MM.1S (cell line): ENCODE measurements at regions not wholly inside any gene's neighbourhood (a gene's known extent, or its start where the extent isn't known, plus 50 kb on each side); places are given as distances from the start of the nearest gene placed in this dataset.

ENCODE experiments used
- DNase-seq: peaks from one replicate; pipeline ENCODE4 v3.0.0-alpha.2; 2015
- H2AFZ ChIP-seq: fragments of 300-600 bp; sonication (generic); 2 replicates; pipeline ENCODE4 v1.6.0; 2016; ENCODE audit warnings: antibody characterized with exemption, low read length
- H3F3A ChIP-seq: fragments of 300-600 bp; sonication (generic); 2 replicates; pipeline ENCODE4 v1.6.1; 2016; ENCODE audit warnings: mild to moderate bottlenecking, antibody characterized with exemption, low read length, moderate library complexity, mixed read lengths; ENCODE audit not compliant: insufficient read depth
- H3K27ac ChIP-seq: fragments of 300-600 bp; sonication (generic); 2 replicates; pipeline ENCODE4 v1.5.1; 2016; ENCODE audit warnings: mild to moderate bottlenecking, low read length
- H3K27me3 ChIP-seq: fragments of 300-600 bp; sonication (generic); replicated peaks from 2 replicates; pipeline ENCODE4 v1.6.0; 2016; ENCODE audit warnings: low read length; ENCODE audit not compliant: insufficient read depth
- H3K36me3 ChIP-seq: fragments of 300-600 bp; sonication (generic); replicated peaks from 2 replicates; pipeline ENCODE4 v1.6.1; 2016; ENCODE audit warnings: mild to moderate bottlenecking, low read length, mixed read lengths; ENCODE audit not compliant: insufficient read depth
- H3K4me1 ChIP-seq: fragments of 300-600 bp; sonication (generic); 2 replicates; pipeline ENCODE4 v1.6.1; 2016; ENCODE audit warnings: low read length, mixed read lengths
- H3K4me2 ChIP-seq: fragments of 300-600 bp; sonication (generic); 2 replicates; pipeline ENCODE4 v1.6.0; 2016; ENCODE audit warnings: low read depth, low read length
- H3K4me3 ChIP-seq: fragments of 300-600 bp; sonication (generic); 2 replicates; pipeline ENCODE4 v1.5.1; 2016; ENCODE audit warnings: low read length, mixed read lengths
- H3K79me2 ChIP-seq: fragments of 300-600 bp; sonication (generic); 2 replicates; pipeline ENCODE4 v1.6.1; 2016; ENCODE audit warnings: mixed run types, low read length, mixed read lengths
- H3K9ac ChIP-seq: fragments of 300-600 bp; sonication (generic); 2 replicates; pipeline ENCODE4 v1.6.1; 2016; ENCODE audit warnings: low read length, mixed read lengths
- H3K9me2 ChIP-seq: fragments of 300-600 bp; sonication (generic); replicated peaks from 2 replicates; pipeline ENCODE4 v1.6.1; 2016; ENCODE audit warnings: mild to moderate bottlenecking, low read length, mixed read lengths; ENCODE audit not compliant: insufficient read depth
- H3K9me3 ChIP-seq: fragments of 300-600 bp; sonication (generic); replicated peaks from 2 replicates; pipeline ENCODE4 v1.6.1; 2016; ENCODE audit warnings: mild to moderate bottlenecking, low read length, mixed read lengths; ENCODE audit not compliant: insufficient read depth
- H4K20me1 ChIP-seq: fragments of 300-600 bp; sonication (generic); 2 replicates; pipeline ENCODE4 v1.6.1; 2016; ENCODE audit warnings: mild to moderate bottlenecking, low read length, moderate library complexity, mixed read lengths; ENCODE audit not compliant: insufficient read depth
- CTCF ChIP-seq: fragments of 300-600 bp; sonication (generic); IDR thresholded peaks from 2 replicates; pipeline ENCODE4 v1.5.1; 2016; ENCODE audit warnings: antibody characterized with exemption, low read length, mixed read lengths
- EZH2 ChIP-seq: fragments of 300-600 bp; sonication (generic); optimal IDR thresholded peaks from 2 replicates; pipeline ENCODE3; 2017; ENCODE audit warnings: low read depth, mild to moderate bottlenecking, antibody characterized with exemption, low read length, mixed read lengths
- EZH2phosphoT487 ChIP-seq: fragments of 300-600 bp; sonication (generic); IDR thresholded peaks from 2 replicates; pipeline ENCODE4 v1.6.1; 2018; ENCODE audit warnings: antibody characterized with exemption, low read length

- no peak overlapping the region for H3K4me3 ChIP-seq
- peaks cover 100% of the 10 kb centered on the region for H3K27me3 ChIP-seq
- TF ChIP-seq EZH2 (no peak), EZH2phosphoT487 (no peak), CTCF (no peak)
- H2AFZ ChIP-seq = no peak overlapping the region
- H3K36me3 ChIP-seq = no peaks in the 10 kb centered on the region
- no peaks in the 10 kb centered on the region for H3K4me1 ChIP-seq
- no peak overlapping the region for H3K9ac ChIP-seq
- DNase-seq = no peak
- no peak overlapping the region for H3K4me2 ChIP-seq
- H3K27ac ChIP-seq = no peak overlapping the region
- no peaks in the 10 kb centered on the region for H4K20me1 ChIP-seq
- H3K79me2 ChIP-seq = no peaks in the 10 kb centered on the region
- H3F3A ChIP-seq = no peaks in the 10 kb centered on the region
- no peaks in the 10 kb centered on the region for H3K9me3 ChIP-seq
- no peaks in the 10 kb centered on the region for H3K9me2 ChIP-seq
Measured at GRCh38 chr9:134534661-134535080, 106.9 kb upstream of the COL5A1 start.

GRCh38 chr9:134535171-134535570 is 106.4 kb upstream of the COL5A1 start:
- Histone ChIP-seq H3K79me2 (no peaks in the 10 kb centered on the region), H3K4me1 (no peaks in the 10 kb centered on the region), H3K9ac (no peak overlapping the region), H3K27ac (no peak overlapping the region), H2AFZ (no peak overlapping the region), H3K36me3 (no peaks in the 10 kb centered on the region), H4K20me1 (no peaks in the 10 kb centered on the region), H3F3A (no peaks in the 10 kb centered on the region), H3K4me2 (no peak overlapping the region), H3K27me3 (peaks cover 100% of the 10 kb centered on the region), H3K9me3 (no peaks in the 10 kb centered on the region), H3K4me3 (no peak overlapping the region), H3K9me2 (no peaks in the 10 kb centered on the region)
- no peak for TF ChIP-seq EZH2
- no peak for TF ChIP-seq EZH2phosphoT487
- no peak for TF ChIP-seq CTCF
- DNase-seq = no peak

GRCh38 chr9:134536101-134536900 is 105.3 kb upstream of the COL5A1 start:
- H3K4me1 ChIP-seq = no peaks in the 10 kb centered on the region

More at GRCh38 chr9:134536101-134536900, 105.3 kb upstream of the COL5A1 start:
- Histone ChIP-seq H3K4me2 (no peak overlapping the region), H3K79me2 (no peaks in the 10 kb centered on the region), H3K36me3 (no peaks in the 10 kb centered on the region), H2AFZ (no peak overlapping the region), H3F3A (no peaks in the 10 kb centered on the region), H3K9me3 (no peaks in the 10 kb centered on the region), H3K27ac (no peak overlapping the region), H3K9ac (no peak overlapping the region), H3K9me2 (no peaks in the 10 kb centered on the region), H3K27me3 (peaks cover 100% of the 10 kb centered on the region), H3K4me3 (no peak overlapping the region), H4K20me1 (no peaks in the 10 kb centered on the region)
- DNase-seq = no peak
- TF ChIP-seq EZH2phosphoT487 (no peak), EZH2 (no peak), CTCF (no peak)
